ENCODE measurements at regions not wholly inside any gene's neighbourhood (a gene's known extent, or its start where the extent isn't known, plus 50 kb on each side); places are given as distances from the start of the nearest gene placed in this dataset.

GRCh38 chr5:74139589-74139988 is 500.9 kb downstream of the ENC1 start:
- no peak overlapping the region for H3K4me3 ChIP-seq (replicated peaks in 1 of 3; ENCODE audit: insufficient read depth in 1 of 3, low read depth in 1 of 3, low read length in 3 of 3)
- H3K27me3 ChIP-seq (ENCODE audit: control insufficient read depth in 2 of 2, insufficient read depth in 2 of 2, low read length in 2 of 2), result no peaks in the 10 kb centered on the region
- intact Hi-C loops (cut with micrococcal nuclease), result no loop called here
- H4K20me1 ChIP-seq (replicated peaks; ENCODE audit: control insufficient read depth, extremely low read depth, insufficient read depth, low read length), result no peaks in the 10 kb centered on the region
- no peaks in the 10 kb centered on the region for H3K9me3 ChIP-seq (replicated peaks; ENCODE audit: control insufficient read depth, insufficient read depth, low read length)
- H3K9ac ChIP-seq (replicated peaks; ENCODE audit: extremely low read depth, insufficient read depth, low read length), result no peak overlapping the region
- no TSS peak for BruUV-seq (replicated peaks)
- H3K27ac ChIP-seq (ENCODE audit: insufficient read depth, low read depth, low read length), result no peak overlapping the region
- peaks cover 9% of the 10 kb centered on the region for H3K4me1 ChIP-seq (ENCODE audit: control insufficient read depth, extremely low read depth, insufficient read depth, low read length)
- ChIA-PET CTCF (interaction anchor here (5.0 kb wide), 1 partner anchor 12 kb away, joined by 15 read pairs; no protein-coding TSS in a partner anchor), POLR2A (no interaction called here)
- no peaks in the 10 kb centered on the region for H3K36me3 ChIP-seq (ENCODE audit: control insufficient read depth in 2 of 2, extremely low read depth in 1 of 2, insufficient read depth in 2 of 2, low read length in 2 of 2)
- TF ChIP-seq POLR2AphosphoS5 (IDR thresholded peaks at IDR 0.05; ENCODE audit: insufficient read depth, low read depth, low read length) (no peak), MAX (IDR thresholded peaks at IDR 0.05; ENCODE audit: insufficient read depth, insufficient read length) (no peak), POLR2A (IDR thresholded peaks at IDR 0.05; ENCODE audit: low read depth, low read length) (no peak), CTCF (IDR thresholded peaks at IDR 0.05; ENCODE audit: extremely low read depth in 1 of 2, insufficient read depth in 1 of 2, low read depth in 1 of 2, low read length in 2 of 2) (no peak), GATA2 (IDR thresholded peaks at IDR 0.05; ENCODE audit: insufficient read depth, insufficient read length, low read depth, low read length) (no peak), FOS (IDR thresholded peaks at IDR 0.05; ENCODE audit: borderline replicate concordance, insufficient read depth, low read length) (no peak), JUN (IDR thresholded peaks at IDR 0.05; ENCODE audit: borderline replicate concordance, insufficient read depth, insufficient read length, low read depth) (no peak), EZH2 (IDR thresholded peaks at IDR 0.05; ENCODE audit: borderline replicate concordance, low read depth, low read length, severe bottlenecking) (no peak), MYC (IDR thresholded peaks at IDR 0.05; ENCODE audit: low read depth, low read length) (no peak)
- DNase-seq (ENCODE audit: low read depth, low spot score), result no peak
- no peak overlapping the region for H2AFZ ChIP-seq (ENCODE audit: low read depth, low read length)
- FAIRE-seq, result no peak
- H3K79me2 ChIP-seq (ENCODE audit: control insufficient read depth, insufficient read depth, low read length), result no peaks in the 10 kb centered on the region
- H3K9me1 ChIP-seq (replicated peaks; ENCODE audit: control insufficient read depth, extremely low read depth, insufficient read depth, low read length), result no peaks in the 10 kb centered on the region
- H3K4me2 ChIP-seq (ENCODE audit: insufficient read depth, low read length), result no peak overlapping the region
- dilution Hi-C loops (cut with MboI; ENCODE audit: extremely low pct_ligation_motif_present, low sequenced_read_pairs), result no loop called here

All from endothelial cell of umbilical vein (primary cell).